Naive B cell (primary cell): ENCODE measurements at regions not wholly inside any gene's neighbourhood (a gene's known extent, or its start where the extent isn't known, plus 50 kb on each side); places are given as distances from the start of the nearest gene placed in this dataset.

Experiments
- ATAC-seq, 2 donors: fragments of 150-1000 bp; cut with Tn5 transposase; 2 replicates each; pipeline ENCODE4 v1.10.0; 2021; ENCODE audit warnings: low read depth in 2 of 2, mild to moderate bottlenecking in 2 of 2, moderate library complexity in 2 of 2
- DNase-seq: peaks from one replicate; pipeline ENCODE4 v3.0.0; 2022
- H3K27ac Mint-ChIP-seq, 6 donors: one replicate each; pipeline ENCODE4 v1.8.0; 2020 to 2022; ENCODE audit warnings: mild to moderate bottlenecking in 6 of 6, mixed read lengths in 6 of 6, moderate library complexity in 5 of 6, inconsistent platforms in 2 of 6
- H3K27me3 Mint-ChIP-seq, 3 donors: one replicate each; pipeline ENCODE4 v1.8.0; 2021 to 2022; ENCODE audit warnings: mixed read lengths in 3 of 3, mild to moderate bottlenecking in 1 of 3
- H3K36me3 Mint-ChIP-seq, 2 donors: one replicate each; pipeline ENCODE4 v1.8.0; 2020 to 2022; ENCODE audit warnings: mixed read lengths in 2 of 2, inconsistent platforms in 1 of 2, mild to moderate bottlenecking in 1 of 2
- H3K4me1 Mint-ChIP-seq, 3 donors: one replicate each; pipeline ENCODE4 v1.8.0; 2020 to 2022; ENCODE audit warnings: mixed read lengths in 3 of 3, inconsistent platforms in 1 of 3, mild to moderate bottlenecking in 1 of 3, moderate library complexity in 1 of 3
- H3K4me3 Mint-ChIP-seq, 8 donors: one replicate each; pipeline ENCODE4 v1.8.0; 2020 to 2022; ENCODE audit warnings: mild to moderate bottlenecking in 8 of 8, mixed read lengths in 8 of 8, moderate library complexity in 8 of 8, inconsistent platforms in 2 of 8
- H3K9me3 Mint-ChIP-seq, 7 donors: one replicate each; pipeline ENCODE4 v1.8.0; 2020 to 2022; ENCODE audit warnings: mixed read lengths in 7 of 7, mild to moderate bottlenecking in 5 of 7, inconsistent platforms in 2 of 7, moderate library complexity in 1 of 7

GRCh38 chr1:4924356-4924755, 269.9 kb downstream of the AJAP1 start:
- DNase-seq: no peak
- Mint-ChIP-seq H3K36me3 (peaks cover 0 to 11% of the 10 kb centered on the region in 2 donors), H3K27me3 (peaks cover 0 to 7% (median 5%) of the 10 kb centered on the region in 3 donors), H3K4me3 (no peak overlapping the region), H3K9me3 (peaks cover 0 to 19% (median 12%) of the 10 kb centered on the region in 7 donors), H3K27ac (no peak overlapping the region), H3K4me1 (no peaks in the 10 kb centered on the region)
- no peak for ATAC-seq

- peaks cover 0 to 14% of the 10 kb centered on the region in 2 donors for H3K36me3 Mint-ChIP-seq
- no peak overlapping the region for H3K4me3 Mint-ChIP-seq
- H3K27me3 Mint-ChIP-seq: peaks cover 5 to 10% (median 7%) of the 10 kb centered on the region in 3 donors
- no peak for DNase-seq
- peaks cover 0 to 41% (median 13%) of the 10 kb centered on the region in 7 donors for H3K9me3 Mint-ChIP-seq
- no peak for ATAC-seq
- no peaks in the 10 kb centered on the region for H3K4me1 Mint-ChIP-seq
- H3K27ac Mint-ChIP-seq: no peak overlapping the region
These were observed 262.2 kb downstream of the AJAP1 start for GRCh38 chr1:4916610-4917009.

GRCh38 chr1:4915154-4915553, 260.7 kb downstream of the AJAP1 start:
- Mint-ChIP-seq H3K27me3 (peaks cover 0 to 10% (median 7%) of the 10 kb centered on the region in 3 donors), H3K36me3 (peaks cover 0 to 11% of the 10 kb centered on the region in 2 donors), H3K27ac (no peak overlapping the region), H3K9me3 (peaks cover 0 to 30% (median 12%) of the 10 kb centered on the region in 7 donors), H3K4me3 (no peak overlapping the region), H3K4me1 (no peaks in the 10 kb centered on the region)
- DNase-seq: no peak
- ATAC-seq: no peak

GRCh38 chr1:4908486-4908885, 254.1 kb downstream of the AJAP1 start:
- Mint-ChIP-seq H3K27me3 (no peaks in the 10 kb centered on the region), H3K4me3 (no peak overlapping the region), H3K27ac (no peak overlapping the region), H3K4me1 (no peaks in the 10 kb centered on the region), H3K36me3 (no peaks in the 10 kb centered on the region), H3K9me3 (peaks cover 0 to 21% (median 4%) of the 10 kb centered on the region in 7 donors)
- ATAC-seq (no peak), DNase-seq (no peak)

- Mint-ChIP-seq H3K36me3 (no peaks in the 10 kb centered on the region), H3K9me3 (peaks cover 3 to 16% (median 11%) of the 10 kb centered on the region in 7 donors), H3K27me3 (peaks cover 5 to 6% (median 6%) of the 10 kb centered on the region in 3 donors), H3K4me3 (no peak overlapping the region), H3K27ac (no peak overlapping the region), H3K4me1 (no peaks in the 10 kb centered on the region)
- ATAC-seq: no peak
- DNase-seq: no peak
These were observed 240.2 kb downstream of the AJAP1 start for GRCh38 chr1:4894566-4894965.

- no peak for DNase-seq
- Mint-ChIP-seq H3K36me3 (no peaks in the 10 kb centered on the region), H3K27me3 (peaks cover 0 to 21% (median 13%) of the 10 kb centered on the region in 3 donors), H3K27ac (no peak overlapping the region), H3K4me3 (no peak overlapping the region), H3K4me1 (no peaks in the 10 kb centered on the region), H3K9me3 (peaks cover 0 to 10% (median 5%) of the 10 kb centered on the region in 7 donors)
- ATAC-seq: no peak
These were observed 226.2 kb downstream of the AJAP1 start for GRCh38 chr1:4880626-4881025.

GRCh38 chr1:4877426-4877825, 223.0 kb downstream of the AJAP1 start:
- no peaks in the 10 kb centered on the region for H3K4me1 Mint-ChIP-seq
- no peak for ATAC-seq
- no peak overlapping the region for H3K4me3 Mint-ChIP-seq
- no peak overlapping the region for H3K27ac Mint-ChIP-seq
- H3K9me3 Mint-ChIP-seq: peaks cover 0 to 4% (median 0%) of the 10 kb centered on the region in 7 donors
- H3K27me3 Mint-ChIP-seq: peaks cover 0 to 9% (median 7%) of the 10 kb centered on the region in 3 donors
- no peak for DNase-seq
- no peaks in the 10 kb centered on the region for H3K36me3 Mint-ChIP-seq

- H3K27ac Mint-ChIP-seq: no peak overlapping the region
- H3K36me3 Mint-ChIP-seq: no peaks in the 10 kb centered on the region
- DNase-seq (no peak), ATAC-seq (no peak)
- no peak overlapping the region for H3K4me3 Mint-ChIP-seq
- peaks cover 0 to 5% (median 0%) of the 10 kb centered on the region in 7 donors for H3K9me3 Mint-ChIP-seq
- H3K27me3 Mint-ChIP-seq: peaks cover 4 to 15% (median 6%) of the 10 kb centered on the region in 3 donors
- no peaks in the 10 kb centered on the region for H3K4me1 Mint-ChIP-seq
These were observed 217.0 kb downstream of the AJAP1 start for GRCh38 chr1:4871373-4871772.

- DNase-seq: no peak
- no peaks in the 10 kb centered on the region for H3K36me3 Mint-ChIP-seq
- H3K4me1 Mint-ChIP-seq: no peaks in the 10 kb centered on the region
- no peak for ATAC-seq
- peaks cover 4 to 15% (median 12%) of the 10 kb centered on the region in 3 donors for H3K27me3 Mint-ChIP-seq
- H3K9me3 Mint-ChIP-seq: peaks cover 0 to 12% (median 5%) of the 10 kb centered on the region in 7 donors
- no peak overlapping the region for H3K27ac Mint-ChIP-seq
- H3K4me3 Mint-ChIP-seq: no peak overlapping the region
These were observed 214.1 kb downstream of the AJAP1 start for GRCh38 chr1:4868521-4868920.

- no peak for ATAC-seq
- H3K27ac Mint-ChIP-seq: no peak overlapping the region
- H3K27me3 Mint-ChIP-seq: peaks cover 0 to 6% (median 0%) of the 10 kb centered on the region in 3 donors
- peaks cover 0 to 8% of the 10 kb centered on the region in 2 donors for H3K36me3 Mint-ChIP-seq
- H3K4me1 Mint-ChIP-seq: no peaks in the 10 kb centered on the region
- H3K4me3 Mint-ChIP-seq: no peak overlapping the region
- peaks cover 4 to 28% (median 9%) of the 10 kb centered on the region in 7 donors for H3K9me3 Mint-ChIP-seq
- no peak for DNase-seq
These were observed 202.0 kb downstream of the AJAP1 start for GRCh38 chr1:4856396-4856795.

GRCh38 chr1:4854367-4854766, 200.0 kb downstream of the AJAP1 start:
- peaks cover 0 to 6% (median 0%) of the 10 kb centered on the region in 3 donors for H3K27me3 Mint-ChIP-seq

GRCh38 chr1:4853904-4854303, 199.5 kb downstream of the AJAP1 start:
- no peak overlapping the region for H3K4me3 Mint-ChIP-seq
- DNase-seq: no peak
- H3K36me3 Mint-ChIP-seq: peaks cover 0 to 8% of the 10 kb centered on the region in 2 donors
- ATAC-seq: no peak
- no peaks in the 10 kb centered on the region for H3K4me1 Mint-ChIP-seq
- peaks cover 0 to 6% (median 0%) of the 10 kb centered on the region in 3 donors for H3K27me3 Mint-ChIP-seq
- no peak overlapping the region for H3K27ac Mint-ChIP-seq
- peaks cover 0 to 16% (median 9%) of the 10 kb centered on the region in 7 donors for H3K9me3 Mint-ChIP-seq

More at GRCh38 chr1:4854367-4854766, 200.0 kb downstream of the AJAP1 start:
- Mint-ChIP-seq H3K27ac (no peak overlapping the region), H3K4me3 (no peak overlapping the region), H3K4me1 (no peaks in the 10 kb centered on the region), H3K36me3 (peaks cover 0 to 8% of the 10 kb centered on the region in 2 donors), H3K9me3 (peaks cover 0 to 20% (median 9%) of the 10 kb centered on the region in 7 donors)
- DNase-seq (no peak), ATAC-seq (no peak)

GRCh38 chr1:4851385-4852065, 197.1 kb downstream of the AJAP1 start:
- Mint-ChIP-seq H3K27me3 (peaks cover 0 to 6% (median 0%) of the 10 kb centered on the region in 3 donors), H3K27ac (peak overlapping the region in 1 of 6 donors; percentile 10), H3K36me3 (no peaks in the 10 kb centered on the region), H3K4me3 (no peak overlapping the region), H3K9me3 (peaks cover 0 to 5% (median 0%) of the 10 kb centered on the region in 7 donors), H3K4me1 (no peaks in the 10 kb centered on the region)
- DNase-seq: no peak
- ATAC-seq: no peak

GRCh38 chr1:4848431-4848830, 194.0 kb downstream of the AJAP1 start:
- H3K4me1 Mint-ChIP-seq: no peaks in the 10 kb centered on the region

More at GRCh38 chr1:4848431-4848830, 194.0 kb downstream of the AJAP1 start:
- Mint-ChIP-seq H3K27ac (no peak overlapping the region), H3K36me3 (no peaks in the 10 kb centered on the region), H3K4me3 (no peak overlapping the region), H3K27me3 (peaks cover 0 to 6% (median 0%) of the 10 kb centered on the region in 3 donors), H3K9me3 (peaks cover 0 to 13% (median 0%) of the 10 kb centered on the region in 7 donors)
- ATAC-seq: no peak
- DNase-seq: no peak
